WI38 (cell line): ENCODE measurements at regions not wholly inside any gene's neighbourhood (a gene's known extent, or its start where the extent isn't known, plus 50 kb on each side); places are given as distances from the start of the nearest gene placed in this dataset.

ENCODE experiments used
- H3K4me3 ChIP-seq: 2 replicates; pipeline ENCODE4 v1.5.1; 2011; ENCODE audit warnings: low read depth, mild to moderate bottlenecking, control low read depth, low read length
- TF ChIP-seq, protein P1 (sequence below): IDR thresholded peaks from 2 replicates; pipeline ENCODE4 v1.5.1; 2012; ENCODE audit warnings: low read depth, mild to moderate bottlenecking, control low read depth, low read length

DNA sequence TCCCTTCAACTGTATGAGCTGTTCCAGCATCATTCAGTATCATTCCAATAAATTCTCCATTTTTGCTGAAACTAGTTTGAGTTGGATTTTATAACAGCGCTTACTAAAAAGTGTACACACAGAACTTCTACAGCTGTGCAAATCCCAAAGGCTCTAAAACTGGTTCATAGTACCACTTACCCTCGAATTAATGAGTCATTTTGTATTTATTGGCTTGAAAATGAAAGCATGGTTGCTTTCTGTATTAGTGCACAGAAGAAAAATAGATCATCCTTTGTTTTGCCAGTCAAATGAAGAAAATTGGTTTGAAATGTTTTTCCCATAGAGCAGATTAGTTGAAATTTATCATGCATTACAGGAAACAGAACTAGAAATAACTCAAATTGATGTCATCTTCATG is 268.3 kb upstream of the CPNE8 start:
- H3K4me3 ChIP-seq, result no peak overlapping the region
- TF ChIP-seq, protein P1, sequence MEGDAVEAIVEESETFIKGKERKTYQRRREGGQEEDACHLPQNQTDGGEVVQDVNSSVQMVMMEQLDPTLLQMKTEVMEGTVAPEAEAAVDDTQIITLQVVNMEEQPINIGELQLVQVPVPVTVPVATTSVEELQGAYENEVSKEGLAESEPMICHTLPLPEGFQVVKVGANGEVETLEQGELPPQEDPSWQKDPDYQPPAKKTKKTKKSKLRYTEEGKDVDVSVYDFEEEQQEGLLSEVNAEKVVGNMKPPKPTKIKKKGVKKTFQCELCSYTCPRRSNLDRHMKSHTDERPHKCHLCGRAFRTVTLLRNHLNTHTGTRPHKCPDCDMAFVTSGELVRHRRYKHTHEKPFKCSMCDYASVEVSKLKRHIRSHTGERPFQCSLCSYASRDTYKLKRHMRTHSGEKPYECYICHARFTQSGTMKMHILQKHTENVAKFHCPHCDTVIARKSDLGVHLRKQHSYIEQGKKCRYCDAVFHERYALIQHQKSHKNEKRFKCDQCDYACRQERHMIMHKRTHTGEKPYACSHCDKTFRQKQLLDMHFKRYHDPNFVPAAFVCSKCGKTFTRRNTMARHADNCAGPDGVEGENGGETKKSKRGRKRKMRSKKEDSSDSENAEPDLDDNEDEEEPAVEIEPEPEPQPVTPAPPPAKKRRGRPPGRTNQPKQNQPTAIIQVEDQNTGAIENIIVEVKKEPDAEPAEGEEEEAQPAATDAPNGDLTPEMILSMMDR, result no peak

DNA sequence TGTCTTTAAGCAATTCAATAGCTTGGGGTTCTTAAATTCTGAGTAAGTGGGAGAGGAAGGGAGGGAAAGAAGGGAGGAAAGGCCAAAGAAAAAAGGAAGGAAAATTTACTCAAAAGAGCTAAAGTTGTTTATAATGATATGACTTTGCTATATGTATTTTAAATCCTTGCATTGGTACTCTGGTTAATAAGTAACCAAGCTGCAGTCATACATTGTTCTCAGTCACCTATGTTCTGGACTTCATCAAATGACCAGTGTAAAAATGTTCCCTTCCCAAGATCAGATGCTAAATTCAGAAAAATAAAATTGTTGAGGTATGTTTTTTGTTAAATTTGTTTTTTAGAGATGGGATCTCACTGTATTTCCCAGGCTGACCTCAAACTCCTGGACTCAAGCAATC is 259.9 kb upstream of the CPNE8 start:
- TF ChIP-seq, protein P1, result no peak
- no peak overlapping the region for H3K4me3 ChIP-seq

DNA sequence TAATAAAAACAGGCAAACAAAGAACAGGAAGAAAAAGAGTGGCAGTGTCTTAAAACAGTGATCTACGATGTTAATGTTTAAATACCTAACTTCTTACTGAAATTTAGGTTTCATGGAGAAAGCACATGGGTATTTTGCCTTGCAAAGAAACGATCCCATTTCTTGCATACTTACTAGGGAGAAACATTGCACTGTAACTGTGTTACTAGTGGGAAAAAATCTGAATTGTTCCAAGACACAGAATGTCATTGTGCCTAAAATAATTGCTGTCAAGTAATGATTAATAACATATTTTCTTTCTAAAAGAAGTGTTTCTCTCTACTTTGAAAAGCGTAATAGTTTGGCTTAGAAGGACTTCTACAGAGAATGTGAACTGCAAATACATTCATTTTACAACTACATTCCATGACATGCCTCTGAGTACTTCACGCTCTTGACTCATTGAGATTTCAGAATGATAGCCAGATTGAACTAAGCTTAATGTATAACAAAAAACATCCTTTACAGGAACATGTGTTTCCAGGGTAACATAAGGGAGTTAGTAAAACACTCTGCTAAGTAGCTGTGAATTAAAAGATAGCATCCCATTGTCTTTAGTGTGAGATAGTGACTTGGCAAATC is 256.2 kb upstream of the CPNE8 start:
- TF ChIP-seq, protein P1, result no peak
- H3K4me3 ChIP-seq, result no peak overlapping the region

DNA sequence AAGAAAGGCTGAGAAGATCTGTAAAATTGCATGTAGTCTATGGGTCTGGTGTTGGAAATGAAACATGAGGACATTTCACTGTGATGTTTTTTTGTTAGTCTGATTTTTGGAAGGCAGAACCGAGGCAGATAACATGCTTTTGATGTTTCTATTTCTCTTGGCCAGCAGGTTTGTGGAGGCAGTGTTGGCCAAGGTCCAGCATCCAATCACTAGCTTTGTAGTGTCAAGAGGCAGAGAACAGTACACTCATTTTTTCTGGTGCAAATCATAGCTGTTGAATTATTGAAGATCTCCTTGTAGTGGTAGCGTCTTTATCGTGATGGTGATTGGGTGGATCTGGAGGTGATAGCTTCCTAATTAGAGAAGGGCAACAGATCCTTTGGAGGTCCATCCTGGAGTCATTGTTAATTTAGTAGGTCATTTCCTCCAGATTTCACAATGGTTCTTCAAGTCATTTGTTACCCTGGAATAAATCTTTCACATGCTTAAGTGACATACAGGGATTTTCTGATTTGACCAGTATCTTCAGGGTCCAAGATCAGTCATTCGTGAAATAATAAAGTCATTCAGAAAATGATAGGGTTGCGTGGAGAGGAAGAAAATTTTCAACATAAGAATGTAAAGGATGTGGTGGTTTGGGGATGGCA is 252.4 kb upstream of the CPNE8 start:
- H3K4me3 ChIP-seq, result no peak overlapping the region
- TF ChIP-seq, protein P1, result no peak

DNA sequence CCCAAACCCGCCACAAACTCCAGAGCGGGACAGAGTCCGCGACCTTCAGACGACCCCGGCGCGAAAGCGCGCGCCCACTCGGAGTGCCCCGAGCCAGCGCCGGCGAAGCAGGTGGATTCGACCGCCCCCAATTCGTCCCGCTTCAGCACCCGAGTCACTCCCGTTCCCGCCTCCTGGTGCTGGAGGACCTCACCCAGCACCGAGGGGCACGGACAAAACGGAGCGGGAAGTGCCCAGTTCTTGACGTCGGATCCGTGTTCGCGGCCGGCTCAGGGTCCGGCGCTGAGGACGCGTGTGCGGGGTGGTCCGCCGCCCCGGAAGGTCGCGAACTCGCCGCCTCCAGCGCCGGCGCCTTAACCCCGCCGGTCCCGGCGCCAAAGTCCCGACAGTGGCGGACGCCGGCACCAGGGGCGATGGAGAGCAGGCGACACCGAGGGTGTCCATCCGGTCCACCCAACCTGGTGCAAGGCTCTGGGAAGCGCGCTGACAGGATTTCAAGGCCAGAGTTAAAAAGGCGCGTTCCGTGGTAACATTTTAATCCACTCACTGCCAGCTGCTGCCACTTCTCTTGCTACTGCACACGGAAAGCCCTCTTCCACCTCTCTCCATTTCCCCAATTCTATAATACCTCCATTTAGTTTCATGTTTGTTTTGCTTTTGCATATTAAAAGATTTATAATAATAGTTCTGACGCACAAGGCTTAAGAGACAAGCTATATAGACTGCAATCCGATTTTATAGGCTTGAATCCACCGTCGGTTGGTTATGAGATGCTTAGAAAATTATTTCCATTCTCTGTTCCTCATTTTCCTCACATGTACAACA is 240.0 kb upstream of the CPNE8 start:
- TF ChIP-seq, protein P1, result no peak
- H3K4me3 ChIP-seq, result no peak overlapping the region

DNA sequence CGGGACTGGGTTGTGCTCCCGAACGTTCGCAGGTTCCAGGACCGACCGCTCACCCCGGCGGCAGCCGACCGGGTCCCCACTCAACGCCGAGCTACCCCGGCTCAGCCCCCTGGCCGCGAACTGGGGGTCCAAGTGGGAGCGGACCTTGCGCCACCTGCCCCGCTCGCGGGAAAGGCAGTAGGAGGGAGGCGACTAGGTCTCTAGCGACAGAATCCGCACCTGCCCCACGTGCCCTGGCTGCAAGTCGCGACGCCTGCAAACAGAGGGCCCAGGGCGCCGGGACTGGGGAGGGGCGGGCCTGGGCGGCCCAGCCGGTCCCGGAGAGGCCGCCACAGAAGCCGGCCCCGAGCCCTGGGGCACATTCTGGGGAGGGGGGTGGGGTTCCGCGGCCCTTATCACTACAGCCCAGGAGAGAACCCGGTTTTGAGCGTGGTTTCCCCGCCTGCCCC is 239.2 kb upstream of the CPNE8 start:
- TF ChIP-seq, protein P1, result no peak
- no peak overlapping the region for H3K4me3 ChIP-seq

DNA sequence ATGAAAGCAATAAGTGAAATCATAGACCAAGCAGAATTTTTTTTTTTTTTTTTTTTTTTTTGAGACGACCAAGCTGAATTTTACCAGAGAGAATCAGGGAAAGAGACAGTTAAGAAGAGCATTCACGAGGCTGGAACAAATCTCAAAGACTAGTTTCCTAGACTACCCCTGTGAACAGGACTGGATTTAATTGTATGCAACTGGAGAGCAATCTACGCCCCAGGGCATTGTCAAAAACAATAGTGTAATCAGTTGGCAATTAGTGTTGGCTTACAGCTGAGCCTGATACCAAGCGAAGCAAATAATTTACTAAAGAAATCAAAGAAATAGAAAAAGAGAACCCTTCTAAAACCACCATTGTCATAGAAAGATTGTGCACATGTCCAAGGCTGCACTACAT is 232.9 kb upstream of the CPNE8 start:
- no peak overlapping the region for H3K4me3 ChIP-seq
- TF ChIP-seq, protein P1, result no peak
